Endothelial cell of umbilical vein (primary cell): ENCODE measurements at regions not wholly inside any gene's neighbourhood (a gene's known extent, or its start where the extent isn't known, plus 50 kb on each side); places are given as distances from the start of the nearest gene placed in this dataset.

Experiments used
- CTCF ChIP-seq, 2 donors: IDR thresholded peaks; 1 replicate in 1 of 2; 2 replicates in 1 of 2; pipeline ENCODE4 v1.5.1; 2011; ENCODE audit warnings: low read length in 2 of 2, mild to moderate bottlenecking in 2 of 2, moderate library complexity in 2 of 2, control low read depth in 1 of 2, inconsistent platforms in 1 of 2, low read depth in 1 of 2; ENCODE audit not compliant: insufficient read depth in 1 of 2; ENCODE audit errors: extremely low read depth in 1 of 2
- EZH2 ChIP-seq: IDR thresholded peaks from 2 replicates; pipeline ENCODE4 v1.6.1; 2012; ENCODE audit warnings: borderline replicate concordance, low read depth, mild to moderate bottlenecking, moderate library complexity, low read length, inconsistent platforms; ENCODE audit not compliant: severe bottlenecking
- FOS ChIP-seq: IDR thresholded peaks from 2 replicates; pipeline ENCODE4 v1.6.1; 2011; ENCODE audit warnings: mild to moderate bottlenecking, low read length, moderate library complexity, borderline replicate concordance; ENCODE audit not compliant: insufficient read depth
- JUN ChIP-seq: IDR thresholded peaks from 2 replicates; pipeline ENCODE4 v1.6.1; 2011; ENCODE audit warnings: borderline replicate concordance, low read depth; ENCODE audit not compliant: insufficient read length, insufficient read depth
- MAX ChIP-seq: IDR thresholded peaks from 2 replicates; pipeline ENCODE4 v1.6.1; 2011; ENCODE audit not compliant: insufficient read depth, insufficient read length
- MYC ChIP-seq: IDR thresholded peaks from one replicate; pipeline ENCODE4 v1.6.1; 2011; ENCODE audit warnings: mild to moderate bottlenecking, low read depth, low read length
- POLR2A ChIP-seq: IDR thresholded peaks from 2 replicates; pipeline ENCODE4 v1.6.1; 2012; ENCODE audit warnings: low read depth, mild to moderate bottlenecking, control low read depth, low read length
- POLR2AphosphoS5 ChIP-seq: IDR thresholded peaks from 2 replicates; pipeline ENCODE4 v1.6.1; 2012; ENCODE audit warnings: low read depth, mild to moderate bottlenecking, control low read depth, low read length, moderate library complexity; ENCODE audit not compliant: insufficient read depth

- no peak for TF ChIP-seq CTCF (IDR thresholded peaks at IDR 0.05; ENCODE audit: extremely low read depth in 1 of 2, insufficient read depth in 1 of 2, low read depth in 1 of 2, low read length in 2 of 2)
- TF ChIP-seq POLR2A = no peak
- no peak for TF ChIP-seq EZH2
- TF ChIP-seq POLR2AphosphoS5 = no peak
- TF ChIP-seq JUN = no peak
- TF ChIP-seq MAX = no peak
- no peak for TF ChIP-seq MYC
- no peak for TF ChIP-seq FOS
Measured at GRCh38 chr1:30255111-30255724, 468.2 kb downstream of the MATN1 start.
